IMR-90 (cell line): ENCODE measurements at regions not wholly inside any gene's neighbourhood (a gene's known extent, or its start where the extent isn't known, plus 50 kb on each side); places are given as distances from the start of the nearest gene placed in this dataset.

Experiments
- ATAC-seq: fragments of 200-7000 bp; cut with Tn5 transposase; 2 replicates; pipeline ENCODE4 v1.9.1; 2020; ENCODE audit warnings: low read depth, mild to moderate bottlenecking, moderate library complexity
- BruUV-seq: library from RNA; stranded (reverse); fragments of 400-500 nt; replicated peaks from 2 replicates; lab custom pipeline; 2021; lab: Mats Ljungman, UMichigan
- CTCF ChIA-PET: fragments of 300-600 bp; formaldehyde crosslinking; extraction: SDS; loops from one replicate; lab custom pipeline; 2021; ENCODE audit warnings: antibody characterized with exemption; lab: Yijun Ruan, JAX
- POLR2A ChIA-PET: fragments of 300-600 bp; sonication (Branson Sonifier 250); formaldehyde crosslinking; loops from one replicate; lab custom pipeline; 2022; ENCODE audit warnings: antibody characterized with exemption; ENCODE audit not compliant: unreplicated experiment; lab: Charles Lee
- DNase-seq: peaks from one replicate; pipeline ENCODE4 v3.0.0; 2013
- H2AFZ ChIP-seq: replicated peaks from 2 replicates; pipeline ENCODE3; 2013; ENCODE audit warnings: low read length, mild to moderate bottlenecking; ENCODE audit not compliant: poor library complexity
- H2AK5ac ChIP-seq: 2 replicates; pipeline ENCODE4 v1.6.1; 2013; ENCODE audit warnings: low read depth, low read length, inconsistent platforms
- H2AK9ac ChIP-seq: replicated peaks from 2 replicates; pipeline ENCODE3; 2013; ENCODE audit warnings: mild to moderate bottlenecking, low read depth, low read length, moderate library complexity; ENCODE audit not compliant: poor library complexity
- H2BK120ac ChIP-seq: 2 replicates; pipeline ENCODE4 v1.6.1; 2013; ENCODE audit warnings: low read depth, low read length, inconsistent platforms
- H2BK15ac ChIP-seq: 3 replicates; pipeline ENCODE4 v1.6.1; 2013; ENCODE audit warnings: low read depth, low read length, inconsistent platforms
- H2BK20ac ChIP-seq: 2 replicates; pipeline ENCODE4 v1.6.1; 2013; ENCODE audit warnings: low read depth, mild to moderate bottlenecking, inconsistent platforms, low read length, moderate library complexity
- H2BK5ac ChIP-seq: 2 replicates; pipeline ENCODE4 v1.6.1; 2013; ENCODE audit warnings: mild to moderate bottlenecking, low read depth, low read length, inconsistent platforms; ENCODE audit not compliant: poor library complexity, severe bottlenecking
- H3K14ac ChIP-seq: replicated peaks from 2 replicates; pipeline ENCODE4 v1.6.1; 2013; ENCODE audit warnings: low read depth, low read length, inconsistent platforms
- H3K18ac ChIP-seq: 2 replicates; pipeline ENCODE4 v1.6.1; 2013; ENCODE audit warnings: low read depth, low read length, control low read depth
- H3K23ac ChIP-seq: 2 replicates; pipeline ENCODE4 v1.6.1; 2013; ENCODE audit warnings: low read depth, low read length, inconsistent platforms
- H3K27ac ChIP-seq: 2 replicates; pipeline ENCODE4 v1.5.1; 2013; ENCODE audit warnings: mild to moderate bottlenecking, control low read depth, low read length; ENCODE audit not compliant: insufficient read depth
- H3K27me3 ChIP-seq: 2 replicates; pipeline ENCODE4 v1.6.1; 2013; ENCODE audit warnings: low read length; ENCODE audit not compliant: control insufficient read depth, insufficient read depth
- H3K36me3 ChIP-seq: 2 replicates; pipeline ENCODE4 v1.6.1; 2013; ENCODE audit warnings: low read length, mixed read lengths; ENCODE audit not compliant: control insufficient read depth, insufficient read depth
- H3K4ac ChIP-seq: 2 replicates; pipeline ENCODE4 v1.6.1; 2013; ENCODE audit warnings: low read depth, low read length, inconsistent platforms
- H3K4me1 ChIP-seq: 2 replicates; pipeline ENCODE4 v1.6.1; 2013; ENCODE audit warnings: low read length, mixed read lengths; ENCODE audit not compliant: control insufficient read depth, insufficient read depth
- H3K4me2 ChIP-seq: 2 replicates; pipeline ENCODE4 v1.6.1; 2013; ENCODE audit warnings: low read depth, mild to moderate bottlenecking, control low read depth, low read length, moderate library complexity
- H3K4me3 ChIP-seq: 2 replicates; pipeline ENCODE4 v1.5.1; 2013; ENCODE audit warnings: low read depth, mild to moderate bottlenecking, control low read depth, low read length, moderate library complexity; ENCODE audit not compliant: insufficient read depth
- H3K56ac ChIP-seq: 2 replicates; pipeline ENCODE4 v1.6.1; 2013; ENCODE audit warnings: low read length, inconsistent platforms; ENCODE audit not compliant: insufficient read depth; ENCODE audit errors: extremely low read depth
- H3K79me1 ChIP-seq, 2 experiments: 2 replicates each; pipeline ENCODE4 v1.6.1; 2013; ENCODE audit warnings: low read length in 2 of 2, inconsistent platforms in 1 of 2, low read depth in 1 of 2
- H3K9ac ChIP-seq: 2 replicates; pipeline ENCODE4 v1.6.1; 2013; ENCODE audit warnings: low read depth, low read length, control low read depth
- H3K9me1 ChIP-seq: 2 replicates; pipeline ENCODE4 v1.6.1; 2013; ENCODE audit warnings: low read length, inconsistent platforms; ENCODE audit not compliant: insufficient read depth
- H3K9me3 ChIP-seq: 2 replicates; pipeline ENCODE4 v1.6.1; 2013; ENCODE audit warnings: low read length; ENCODE audit not compliant: control insufficient read depth, insufficient read depth
- H4K20me1 ChIP-seq: 2 replicates; pipeline ENCODE4 v1.6.1; 2013; ENCODE audit warnings: low read length, inconsistent platforms; ENCODE audit not compliant: insufficient read depth
- H4K5ac ChIP-seq: 2 replicates; pipeline ENCODE4 v1.6.1; 2013; ENCODE audit warnings: mild to moderate bottlenecking, low read depth, low read length, control low read depth
- H4K8ac ChIP-seq, 2 experiments: 2 replicates each; pipeline ENCODE4 v1.6.1; 2013; ENCODE audit warnings: low read depth in 2 of 2, low read length in 2 of 2, control low read depth in 1 of 2, inconsistent platforms in 1 of 2
- H4K91ac ChIP-seq: 2 replicates; pipeline ENCODE4 v1.6.1; 2013; ENCODE audit warnings: low read depth, low read length, inconsistent platforms; ENCODE audit not compliant: insufficient read depth
- FOS ChIP-seq: fragments of 150-350 bp; IDR thresholded peaks from 2 replicates; pipeline ENCODE4 v1.6.1; 2016; ENCODE audit warnings: low read depth, low read length
- RAD21 ChIP-seq: IDR thresholded peaks from 2 replicates; pipeline ENCODE4 v1.6.1; 2012; ENCODE audit warnings: low read length, improper control_type of control experiment
- RCOR1 ChIP-seq: IDR thresholded peaks from 2 replicates; pipeline ENCODE4 v1.6.1; 2012; ENCODE audit warnings: mild to moderate bottlenecking, low read length, improper control_type of control experiment; ENCODE audit not compliant: insufficient replicate concordance
- RFX5 ChIP-seq: IDR thresholded peaks from 2 replicates; pipeline ENCODE4 v1.8.0; 2012; ENCODE audit warnings: low read depth, mild to moderate bottlenecking, low read length, moderate library complexity
- SMC3 ChIP-seq: fragments of 150-350 bp; IDR thresholded peaks from 2 replicates; pipeline ENCODE4 v1.6.1; 2016; ENCODE audit warnings: low read depth, mild to moderate bottlenecking, antibody characterized with exemption, low read length, moderate library complexity
- dilution Hi-C: fragments of 300-500 bp; cut with HindIII; formaldehyde crosslinking; loops from one replicate; pipeline ENCODE4 v1.14.3; 2018; ENCODE audit warnings: low sequenced_read_pairs; ENCODE audit not compliant: unreplicated experiment
- in situ Hi-C: fragments of 300-500 bp; cut with MboI; formaldehyde crosslinking; loops from 3 replicates; pipeline ENCODE4 v1.14.3; 2019; ENCODE audit warnings: low sequenced_read_pairs, inconsistent platforms, mixed read lengths
- intact Hi-C: fragments of 100-400 bp; cut with micrococcal nuclease; formaldehyde crosslinking; loops from 2 replicates; pipeline ENCODE4 v1.10.0; 2022
- TF ChIP-seq, protein P1 (sequence below): fragments of 150-350 bp; IDR thresholded peaks from 2 replicates; pipeline ENCODE4 v1.6.1; 2016; ENCODE audit warnings: low read depth, mild to moderate bottlenecking, low read length, moderate library complexity, borderline replicate concordance
- TF ChIP-seq, protein P2 (sequence below): conservative IDR thresholded peaks from 2 replicates; pipeline ENCODE4 v1.5.1; 2012; ENCODE audit warnings: mild to moderate bottlenecking, low read depth, low read length, improper control_type of control experiment

DNA sequence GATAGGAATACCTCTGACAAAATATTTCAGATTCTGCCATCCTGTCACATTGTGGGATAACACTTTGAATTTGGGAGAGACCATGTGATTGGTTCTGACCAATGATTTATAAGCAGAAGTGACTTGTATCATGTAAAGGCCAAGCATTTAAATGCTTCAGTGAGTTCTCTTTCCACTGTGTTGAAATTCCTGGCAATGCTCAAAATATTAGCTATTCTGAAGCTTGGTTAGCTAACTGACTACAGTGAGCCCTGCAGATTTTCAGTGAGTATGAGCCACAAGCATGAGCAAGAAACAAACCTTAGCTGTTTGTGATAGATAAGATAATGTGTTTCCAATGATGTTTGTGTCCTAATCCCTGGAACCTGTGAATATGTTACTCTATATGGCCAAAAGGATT, 562.8 kb upstream of the AADAT start:
- Histone ChIP-seq H2BK20ac (no peak overlapping the region), H2BK15ac (no peak overlapping the region), H4K8ac (no peak overlapping the region), H3K9ac (no peak overlapping the region), H3K4me2 (no peak overlapping the region), H2AK5ac (no peak overlapping the region), H4K91ac (no peak overlapping the region), H3K56ac (no peak overlapping the region), H3K79me1 (no peaks in the 10 kb centered on the region), H3K4me1 (no peaks in the 10 kb centered on the region), H3K4ac (no peak overlapping the region), H3K4me3 (no peak overlapping the region), H3K9me1 (no peaks in the 10 kb centered on the region), H2BK5ac (no peak overlapping the region), H3K27ac (no peak overlapping the region), H3K36me3 (no peaks in the 10 kb centered on the region), H3K9me3 (peaks cover 4% of the 10 kb centered on the region; the same call in 1 of the 2 replicates), H2AFZ (no peak overlapping the region), H3K27me3 (no peaks in the 10 kb centered on the region), H3K14ac (no peak overlapping the region), H3K18ac (no peak overlapping the region), H3K23ac (no peak overlapping the region), H4K20me1 (no peaks in the 10 kb centered on the region), H4K5ac (no peak overlapping the region), H2AK9ac (no peak overlapping the region), H2BK120ac (no peak overlapping the region)
- ChIA-PET POLR2A (no interaction called here), CTCF (interaction anchor here (0.6 kb wide), 1 partner anchor 589 kb away, joined by 4 read pairs; no protein-coding TSS in a partner anchor)
- in situ Hi-C loops (no loop called here), intact Hi-C loops (no loop called here), dilution Hi-C loops (no loop called here)
- DNase-seq (peak; percentile 0), ATAC-seq (no peak)
- TF ChIP-seq, protein P1, sequence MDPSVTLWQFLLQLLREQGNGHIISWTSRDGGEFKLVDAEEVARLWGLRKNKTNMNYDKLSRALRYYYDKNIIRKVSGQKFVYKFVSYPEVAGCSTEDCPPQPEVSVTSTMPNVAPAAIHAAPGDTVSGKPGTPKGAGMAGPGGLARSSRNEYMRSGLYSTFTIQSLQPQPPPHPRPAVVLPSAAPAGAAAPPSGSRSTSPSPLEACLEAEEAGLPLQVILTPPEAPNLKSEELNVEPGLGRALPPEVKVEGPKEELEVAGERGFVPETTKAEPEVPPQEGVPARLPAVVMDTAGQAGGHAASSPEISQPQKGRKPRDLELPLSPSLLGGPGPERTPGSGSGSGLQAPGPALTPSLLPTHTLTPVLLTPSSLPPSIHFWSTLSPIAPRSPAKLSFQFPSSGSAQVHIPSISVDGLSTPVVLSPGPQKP: no peak
- TF ChIP-seq FOS: no peak
- no peak for TF ChIP-seq RAD21
- no peak for TF ChIP-seq RFX5
- no peak for TF ChIP-seq SMC3
- TF ChIP-seq RCOR1: no peak
- TF ChIP-seq, protein P2, sequence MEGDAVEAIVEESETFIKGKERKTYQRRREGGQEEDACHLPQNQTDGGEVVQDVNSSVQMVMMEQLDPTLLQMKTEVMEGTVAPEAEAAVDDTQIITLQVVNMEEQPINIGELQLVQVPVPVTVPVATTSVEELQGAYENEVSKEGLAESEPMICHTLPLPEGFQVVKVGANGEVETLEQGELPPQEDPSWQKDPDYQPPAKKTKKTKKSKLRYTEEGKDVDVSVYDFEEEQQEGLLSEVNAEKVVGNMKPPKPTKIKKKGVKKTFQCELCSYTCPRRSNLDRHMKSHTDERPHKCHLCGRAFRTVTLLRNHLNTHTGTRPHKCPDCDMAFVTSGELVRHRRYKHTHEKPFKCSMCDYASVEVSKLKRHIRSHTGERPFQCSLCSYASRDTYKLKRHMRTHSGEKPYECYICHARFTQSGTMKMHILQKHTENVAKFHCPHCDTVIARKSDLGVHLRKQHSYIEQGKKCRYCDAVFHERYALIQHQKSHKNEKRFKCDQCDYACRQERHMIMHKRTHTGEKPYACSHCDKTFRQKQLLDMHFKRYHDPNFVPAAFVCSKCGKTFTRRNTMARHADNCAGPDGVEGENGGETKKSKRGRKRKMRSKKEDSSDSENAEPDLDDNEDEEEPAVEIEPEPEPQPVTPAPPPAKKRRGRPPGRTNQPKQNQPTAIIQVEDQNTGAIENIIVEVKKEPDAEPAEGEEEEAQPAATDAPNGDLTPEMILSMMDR: no peak
- no TSS peak for BruUV-seq
